ENCODE measurements at regions not wholly inside any gene's neighbourhood (a gene's known extent, or its start where the extent isn't known, plus 50 kb on each side); places are given as distances from the start of the nearest gene placed in this dataset.

- TF ChIP-seq CSRNP3 (CRISPR knock-in tag; IDR thresholded peaks at IDR 0.05) (no peak), PATZ1 (CRISPR knock-in tag; IDR thresholded peaks at IDR 0.05; ENCODE audit: borderline replicate concordance) (no peak), TSHZ2 (CRISPR knock-in tag; IDR thresholded peaks at IDR 0.05) (no peak), ZFP3 (CRISPR knock-in tag; IDR thresholded peaks at IDR 0.05) (no peak), CREB5 (CRISPR knock-in tag; IDR thresholded peaks at IDR 0.05; ENCODE audit: low read depth) (no peak), OSR1 (CRISPR knock-in tag; IDR thresholded peaks at IDR 0.05) (no peak), ISL1 (CRISPR knock-in tag; IDR thresholded peaks at IDR 0.05) (no peak), CSDC2 (CRISPR knock-in tag; IDR thresholded peaks at IDR 0.05) (no peak), RARB (CRISPR knock-in tag; IDR thresholded peaks at IDR 0.05) (no peak), ZFP30 (CRISPR knock-in tag; IDR thresholded peaks at IDR 0.05) (no peak), ZNF8 (CRISPR knock-in tag; IDR thresholded peaks at IDR 0.05) (no peak), ZNF565 (CRISPR knock-in tag; conservative IDR thresholded peaks at IDR 0.05; ENCODE audit: low read depth) (no peak), TOX (CRISPR knock-in tag; IDR thresholded peaks at IDR 0.05; ENCODE audit: borderline replicate concordance) (no peak)
Observed at GRCh38 chr2:341912-342311, 54.0 kb upstream of the ALKAL2 start.
